Testis (tissue), 2 donors: ENCODE measurements at regions not wholly inside any gene's neighbourhood (a gene's known extent, or its start where the extent isn't known, plus 50 kb on each side); places are given as distances from the start of the nearest gene placed in this dataset.

Source experiments
- DNase-seq: peaks from one replicate; pipeline ENCODE4 v3.0.0-alpha.2; 2019
- H3K27ac ChIP-seq, 2 donors: fragments of 200-600 bp; sonication (generic); one replicate each; pipeline ENCODE4 v1.5.1; 2019
- H3K27me3 ChIP-seq: fragments of 200-600 bp; sonication (generic); one replicate; pipeline ENCODE4 v1.5.1; 2019
- H3K36me3 ChIP-seq: fragments of 200-600 bp; sonication (generic); one replicate; pipeline ENCODE4 v1.5.1; 2017; ENCODE audit warnings: low read depth; ENCODE audit errors: missing control alignments
- H3K4me1 ChIP-seq: fragments of 200-600 bp; sonication (generic); one replicate; pipeline ENCODE4 v1.5.1; 2019
- H3K4me3 ChIP-seq, 2 donors: fragments of 200-600 bp; sonication (generic); one replicate each; pipeline ENCODE4 v1.5.1; 2017 to 2019
- H3K9me3 ChIP-seq: fragments of 200-600 bp; sonication (generic); one replicate; pipeline ENCODE4 v1.5.1; 2017
- CTCF ChIP-seq, 3 experiments: fragments of 450-650 bp in 2 of 3; fragments of 200-600 bp in 1 of 3; sonication (generic) in 1 of 3; IDR thresholded peaks; one replicate each; pipeline ENCODE4 v1.5.1; 2016 to 2019; ENCODE audit warnings: antibody characterized with exemption in 3 of 3, mild to moderate bottlenecking in 2 of 3, moderate library complexity in 1 of 3
- POLR2A ChIP-seq: fragments of 450-650 bp; IDR thresholded peaks from one replicate; pipeline ENCODE4 v1.6.1; 2017; ENCODE audit warnings: antibody characterized with exemption, mild to moderate bottlenecking, moderate library complexity
- WGBS, 2 donors: methylation state at CpG; one replicate each; pipeline ENCODE4 v1.1.5; 2018; 5-methylcytosine and 5-hydroxymethylcytosine counted together
- intact Hi-C: fragments of 100-400 bp; cut with DNase I; formaldehyde crosslinking; loops from one replicate; pipeline ENCODE4 v1.15.1; 2023; ENCODE audit warnings: low total_unique reads

- no peaks in the 10 kb centered on the region for H3K4me1 ChIP-seq
- intact Hi-C loops = no loop called here
- H3K36me3 ChIP-seq = no peaks in the 10 kb centered on the region
- no peaks in the 10 kb centered on the region for H3K27me3 ChIP-seq
- no peak for DNase-seq
- H3K9me3 ChIP-seq = no peaks in the 10 kb centered on the region
- TF ChIP-seq CTCF (IDR thresholded peaks at IDR 0.05) (no peak), POLR2A (no peak)
- no peak overlapping the region for H3K27ac ChIP-seq
- H3K4me3 ChIP-seq = no peak overlapping the region
Observed at GRCh38 chr13:55214841-55215345, 1925.8 kb upstream of the PRR20A start.

- Histone ChIP-seq H3K36me3 (no peaks in the 10 kb centered on the region), H3K27ac (no peak overlapping the region), H3K27me3 (no peaks in the 10 kb centered on the region), H3K9me3 (no peaks in the 10 kb centered on the region), H3K4me3 (no peak overlapping the region), H3K4me1 (no peaks in the 10 kb centered on the region)
- WGBS, 2 donors = 86 to 94% methylated on average over 1 of the region's 1 CpG
- DNase-seq = no peak
- TF ChIP-seq CTCF (IDR thresholded peaks at IDR 0.05) (no peak), POLR2A (no peak)
- intact Hi-C loops = no loop called here
Observed at GRCh38 chr13:55219538-55219937, 1921.2 kb upstream of the PRR20A start.

GRCh38 chr13:55229906-55230569 lies 1910.7 kb upstream of the PRR20A start:
- intact Hi-C loops = no loop called here
- no peaks in the 10 kb centered on the region for H3K9me3 ChIP-seq

GRCh38 chr13:55230570-55230908 lies 1910.2 kb upstream of the PRR20A start:
- intact Hi-C loops = no loop called here
- no peak for DNase-seq
- Histone ChIP-seq H3K4me3 (no peak overlapping the region), H3K27me3 (no peaks in the 10 kb centered on the region), H3K9me3 (no peaks in the 10 kb centered on the region), H3K36me3 (no peaks in the 10 kb centered on the region), H3K4me1 (no peaks in the 10 kb centered on the region), H3K27ac (no peak overlapping the region)
- 75 to 88% methylated on average over 3 of the region's 3 CpGs for WGBS, 2 donors
- TF ChIP-seq CTCF (IDR thresholded peaks at IDR 0.05) (no peak), POLR2A (no peak)

More at GRCh38 chr13:55229906-55230569, 1910.7 kb upstream of the PRR20A start:
- no peaks in the 10 kb centered on the region for H3K27me3 ChIP-seq
- H3K4me1 ChIP-seq = no peaks in the 10 kb centered on the region
- WGBS, 2 donors = 61 to 63% methylated on average over 4 of the region's 4 CpGs
- H3K27ac ChIP-seq = no peak overlapping the region
- no peak overlapping the region for H3K4me3 ChIP-seq
- TF ChIP-seq CTCF (IDR thresholded peaks at IDR 0.05) (no peak), POLR2A (no peak)
- DNase-seq = no peak
- no peaks in the 10 kb centered on the region for H3K36me3 ChIP-seq

GRCh38 chr13:55234311-55234710 lies 1906.4 kb upstream of the PRR20A start:
- no peak overlapping the region for H3K27ac ChIP-seq
- H3K4me1 ChIP-seq = no peaks in the 10 kb centered on the region
- intact Hi-C loops = no loop called here
- no peak for TF ChIP-seq POLR2A
- TF ChIP-seq CTCF (IDR thresholded peaks at IDR 0.05) = no peak
- H3K27me3 ChIP-seq = no peaks in the 10 kb centered on the region
- no peak overlapping the region for H3K4me3 ChIP-seq
- no peak for DNase-seq
- H3K9me3 ChIP-seq = no peaks in the 10 kb centered on the region
- no peaks in the 10 kb centered on the region for H3K36me3 ChIP-seq
- 84 to 85% methylated on average over 5 of the region's 5 CpGs for WGBS, 2 donors
